ENCODE measurements at regions not wholly inside any gene's neighbourhood (a gene's known extent, or its start where the extent isn't known, plus 50 kb on each side); places are given as distances from the start of the nearest gene placed in this dataset.

GRCh38 chr9:116070256-116070914, 83.2 kb upstream of the PAPPA start:
- DNase-seq (ENCODE audit: extremely low read depth, low read depth), result no peak
- no peak for TF ChIP-seq CTCF (IDR thresholded peaks at IDR 0.05; ENCODE audit: low read depth, low read length)

DNA sequence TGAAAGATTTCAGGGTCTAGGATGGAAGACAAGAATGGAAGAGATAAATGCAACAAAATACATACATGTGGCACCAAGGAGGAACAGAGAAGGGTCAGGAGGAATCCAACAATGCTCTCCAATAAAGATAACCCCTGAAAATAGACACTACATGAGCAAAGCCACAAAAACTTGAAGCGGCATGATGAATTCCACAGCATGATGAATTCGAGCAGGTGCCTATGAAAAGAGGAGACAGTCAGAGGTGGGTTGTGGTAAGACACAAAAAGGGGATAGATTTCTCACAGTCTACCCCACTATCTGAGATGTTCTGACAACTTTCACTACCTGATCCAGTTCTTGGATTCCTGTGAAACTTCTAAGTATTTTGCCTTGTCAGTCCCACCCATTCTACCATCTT, 81.5 kb upstream of the PAPPA start:
- DNase-seq (ENCODE audit: extremely low read depth, low read depth), result no peak
- TF ChIP-seq CTCF (IDR thresholded peaks at IDR 0.05; ENCODE audit: low read depth, low read length), result no peak

DNA sequence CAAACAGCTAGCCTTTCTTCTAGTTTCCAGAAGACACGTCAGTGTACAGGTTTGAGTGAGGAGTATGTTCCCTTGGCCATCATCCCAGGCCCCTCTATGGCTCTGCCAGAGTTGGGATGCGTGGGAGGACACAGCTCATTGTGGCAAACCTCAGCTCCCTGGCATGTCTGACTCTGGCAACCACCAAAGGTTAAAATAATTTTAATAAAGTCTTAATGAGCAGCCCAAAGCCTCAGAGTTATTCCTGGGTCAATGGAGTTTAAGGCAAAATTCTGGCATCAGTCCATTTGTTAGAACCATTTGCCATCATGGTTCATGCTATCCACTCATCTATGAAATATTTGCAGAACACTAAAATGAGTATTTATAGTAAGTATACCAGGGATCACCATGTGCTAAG, 79.8 kb upstream of the PAPPA start:
- no peak for DNase-seq (ENCODE audit: extremely low read depth, low read depth)
- TF ChIP-seq CTCF (IDR thresholded peaks at IDR 0.05; ENCODE audit: low read depth, low read length), result no peak

DNA sequence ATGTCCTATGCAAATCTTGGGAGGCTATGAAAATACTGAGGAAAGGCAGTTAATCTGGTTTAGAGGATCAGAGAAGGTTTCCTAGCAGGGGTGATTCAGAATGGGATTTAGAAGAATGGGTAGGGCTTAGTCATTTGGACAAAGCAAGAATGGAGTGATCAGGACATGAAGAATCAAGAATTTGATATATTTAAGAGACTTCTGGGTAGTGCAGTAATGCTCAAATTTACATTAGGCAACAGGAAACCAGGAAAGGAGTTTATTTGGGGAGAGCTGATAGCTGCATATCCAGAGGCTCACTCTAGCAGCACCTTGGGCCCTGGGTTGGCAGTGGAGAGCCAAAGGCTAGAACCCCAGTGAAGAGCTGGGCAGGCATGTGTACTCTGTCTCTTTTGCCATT, 78.9 kb upstream of the PAPPA start:
- DNase-seq (ENCODE audit: extremely low read depth, low read depth), result no peak
- TF ChIP-seq CTCF (IDR thresholded peaks at IDR 0.05; ENCODE audit: low read depth, low read length), result no peak

- TF ChIP-seq CTCF (IDR thresholded peaks at IDR 0.05; ENCODE audit: low read depth, low read length), result no peak
- DNase-seq (ENCODE audit: extremely low read depth, low read depth), result no peak
These were observed 78.4 kb upstream of the PAPPA start for GRCh38 chr9:116075191-116075590.

DNA sequence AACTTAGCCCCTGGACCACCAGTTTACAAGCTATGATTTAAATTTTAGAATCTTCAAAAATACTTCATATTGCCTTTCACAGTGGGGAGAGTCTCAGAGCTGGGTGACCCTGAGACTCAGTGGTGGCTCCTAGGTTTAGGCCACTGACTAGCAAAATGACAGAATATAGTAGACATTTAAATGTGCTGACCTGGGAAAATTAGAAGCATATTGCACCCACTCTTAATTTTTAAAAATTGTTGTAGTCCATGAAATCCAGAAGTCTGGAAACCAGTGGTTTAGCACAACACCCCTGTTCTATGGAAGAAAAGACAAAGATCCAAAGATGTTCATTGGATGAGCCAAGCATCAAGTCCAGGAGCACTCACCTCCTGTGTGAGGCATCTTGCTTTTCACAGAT, 75.0 kb upstream of the PAPPA start:
- no peak for TF ChIP-seq CTCF (IDR thresholded peaks at IDR 0.05; ENCODE audit: low read depth, low read length)
- no peak for DNase-seq (ENCODE audit: extremely low read depth, low read depth)

GRCh38 chr9:116080561-116080960, 73.0 kb upstream of the PAPPA start:
- no peak for DNase-seq (ENCODE audit: extremely low read depth, low read depth)
- no peak for TF ChIP-seq CTCF (IDR thresholded peaks at IDR 0.05; ENCODE audit: low read depth, low read length)

All from AG09319 (cell line).